Spleen (tissue), 11 donors: ENCODE measurements at regions not wholly inside any gene's neighbourhood (a gene's known extent, or its start where the extent isn't known, plus 50 kb on each side); places are given as distances from the start of the nearest gene placed in this dataset.

Experiments
- DNase-seq: peaks from one replicate; pipeline ENCODE4 v3.0.0-alpha.2; 2020
- H3K27ac ChIP-seq, 8 donors: fragments of 200-600 bp; sonication (generic) in 7 of 8; 1 replicate in 4 of 8; 2 replicates in 4 of 8; pipeline versions ENCODE4 v1.5.0 to v1.8.0; 2016 to 2021; ENCODE audit warnings: inconsistent platforms in 4 of 8, mild to moderate bottlenecking in 4 of 8, moderate library complexity in 1 of 8
- H3K27me3 ChIP-seq, 7 donors: fragments of 200-600 bp; sonication (generic) in 6 of 7; replicated peaks in 1 of 7; 1 replicate in 4 of 7; 2 replicates in 3 of 7; pipeline versions ENCODE4 v1.5.0 to v1.8.0; 2016 to 2021; ENCODE audit warnings: inconsistent platforms in 3 of 7, mild to moderate bottlenecking in 1 of 7
- H3K36me3 ChIP-seq, 6 donors: fragments of 200-600 bp; sonication (generic) in 5 of 6; 1 replicate in 4 of 6; 2 replicates in 2 of 6; pipeline versions ENCODE4 v1.5.0 to v1.8.0; 2016 to 2021; ENCODE audit warnings: inconsistent platforms in 2 of 6
- H3K4me1 ChIP-seq, 6 donors: fragments of 200-600 bp; sonication (generic) in 5 of 6; 1 replicate in 3 of 6; 2 replicates in 3 of 6; pipeline versions ENCODE4 v1.5.0 to v1.8.0; 2016 to 2021; ENCODE audit warnings: inconsistent platforms in 3 of 6
- H3K4me3 ChIP-seq, 8 donors: fragments of 200-600 bp; sonication (generic) in 7 of 8; 1 replicate in 4 of 8; 2 replicates in 4 of 8; pipeline versions ENCODE4 v1.5.0 to v1.8.0; 2016 to 2021; ENCODE audit warnings: inconsistent platforms in 4 of 8, mild to moderate bottlenecking in 4 of 8, moderate library complexity in 2 of 8
- H3K9me3 ChIP-seq, 8 donors: fragments of 200-600 bp; sonication (generic) in 7 of 8; 1 replicate in 4 of 8; 2 replicates in 4 of 8; pipeline versions ENCODE4 v1.5.0 to v1.8.0; 2016 to 2021; ENCODE audit warnings: inconsistent platforms in 4 of 8
- POLR2A ChIP-seq, 3 donors: fragments of 450-650 bp; IDR thresholded peaks; one replicate each; pipeline ENCODE4 v1.5.1; 2017; ENCODE audit warnings: antibody characterized with exemption in 3 of 3, mild to moderate bottlenecking in 1 of 3
- POLR2AphosphoS5 ChIP-seq, 3 donors: sonication (generic); formaldehyde crosslinking; IDR thresholded peaks; one replicate each; pipeline ENCODE4 v1.5.1; 2017; ENCODE audit warnings: antibody characterized with exemption in 3 of 3
- WGBS, 5 donors: extraction: QIAGEN DNeasy Blood & Tissue Kit in 3 of 5; methylation state at CpG; one replicate each; pipeline versions ENCODE4 v1.1.5 to v1.1.7; 2013 to 2018; 5-methylcytosine and 5-hydroxymethylcytosine counted together
- intact Hi-C: fragments of 100-400 bp; cut with DNase I; formaldehyde crosslinking; loops from one replicate; pipeline ENCODE4 v1.15.0; 2023; ENCODE audit warnings: low total_unique reads
- TF ChIP-seq, protein P1 (sequence below), 11 experiments: fragments of 200-600 bp in 7 of 11; fragments of 450-650 bp in 4 of 11; sonication (generic) in 4 of 11; IDR thresholded peaks in 8 of 11; conservative IDR thresholded peaks in 3 of 11; 1 replicate in 7 of 11; 2 replicates in 4 of 11; pipeline versions ENCODE4 v1.4.0 to v1.8.0; 2016 to 2021; ENCODE audit warnings: antibody characterized with exemption in 11 of 11, inconsistent platforms in 4 of 11, mild to moderate bottlenecking in 1 of 11
- donor health status: healthy with polysubstance abuse.
- donor health status: DM: no; HTN: no; CAD: no; lungs with moderate emphysema.
- donor health status: DM: no; HTN: no; CAD: no.
- donor health status: Bipolar disorder and iron deficiency.
- donor health status: healthy.
- donor health status: DM: no; HTN: no; CAD: no.
- donor health status: DM: yes; HTN: yes; CAD: no.

DNA sequence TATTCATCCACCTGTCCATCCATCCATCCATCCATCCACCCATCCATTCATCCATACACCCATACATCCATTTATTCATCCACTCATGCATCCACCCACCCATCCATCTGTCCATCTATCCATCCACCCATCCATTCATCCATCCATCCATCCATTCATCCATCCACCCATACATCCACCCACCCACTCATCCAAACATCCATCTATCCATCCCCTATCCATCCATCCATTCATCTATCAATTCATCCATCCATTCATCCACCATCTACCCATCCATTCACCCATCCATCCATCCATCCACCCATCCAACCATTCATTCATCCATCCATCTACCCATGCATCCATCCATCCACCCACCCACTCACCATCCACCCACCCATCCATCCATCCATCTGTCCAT, 142.6 kb upstream of the SFSWAP start:
- H3K9me3 ChIP-seq, result no peaks in the 10 kb centered on the region
- H3K36me3 ChIP-seq, result no peaks in the 10 kb centered on the region
- intact Hi-C loops, result no loop called here
- no peak overlapping the region for H3K4me3 ChIP-seq
- H3K4me1 ChIP-seq, result no peaks in the 10 kb centered on the region
- H3K27ac ChIP-seq, result no peak overlapping the region
- peaks cover 0 to 75% (median 0%) of the 10 kb centered on the region in 7 donors for H3K27me3 ChIP-seq
- no peak for DNase-seq
- TF ChIP-seq POLR2AphosphoS5 (IDR thresholded peaks at IDR 0.05) (no peak), POLR2A (IDR thresholded peaks at IDR 0.05) (no peak)
- TF ChIP-seq, protein P1, sequence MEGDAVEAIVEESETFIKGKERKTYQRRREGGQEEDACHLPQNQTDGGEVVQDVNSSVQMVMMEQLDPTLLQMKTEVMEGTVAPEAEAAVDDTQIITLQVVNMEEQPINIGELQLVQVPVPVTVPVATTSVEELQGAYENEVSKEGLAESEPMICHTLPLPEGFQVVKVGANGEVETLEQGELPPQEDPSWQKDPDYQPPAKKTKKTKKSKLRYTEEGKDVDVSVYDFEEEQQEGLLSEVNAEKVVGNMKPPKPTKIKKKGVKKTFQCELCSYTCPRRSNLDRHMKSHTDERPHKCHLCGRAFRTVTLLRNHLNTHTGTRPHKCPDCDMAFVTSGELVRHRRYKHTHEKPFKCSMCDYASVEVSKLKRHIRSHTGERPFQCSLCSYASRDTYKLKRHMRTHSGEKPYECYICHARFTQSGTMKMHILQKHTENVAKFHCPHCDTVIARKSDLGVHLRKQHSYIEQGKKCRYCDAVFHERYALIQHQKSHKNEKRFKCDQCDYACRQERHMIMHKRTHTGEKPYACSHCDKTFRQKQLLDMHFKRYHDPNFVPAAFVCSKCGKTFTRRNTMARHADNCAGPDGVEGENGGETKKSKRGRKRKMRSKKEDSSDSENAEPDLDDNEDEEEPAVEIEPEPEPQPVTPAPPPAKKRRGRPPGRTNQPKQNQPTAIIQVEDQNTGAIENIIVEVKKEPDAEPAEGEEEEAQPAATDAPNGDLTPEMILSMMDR (IDR thresholded peaks at IDR 0.05 in 8 of 11, conservative IDR thresholded peaks at IDR 0.05 in 3 of 11), result no peak

DNA sequence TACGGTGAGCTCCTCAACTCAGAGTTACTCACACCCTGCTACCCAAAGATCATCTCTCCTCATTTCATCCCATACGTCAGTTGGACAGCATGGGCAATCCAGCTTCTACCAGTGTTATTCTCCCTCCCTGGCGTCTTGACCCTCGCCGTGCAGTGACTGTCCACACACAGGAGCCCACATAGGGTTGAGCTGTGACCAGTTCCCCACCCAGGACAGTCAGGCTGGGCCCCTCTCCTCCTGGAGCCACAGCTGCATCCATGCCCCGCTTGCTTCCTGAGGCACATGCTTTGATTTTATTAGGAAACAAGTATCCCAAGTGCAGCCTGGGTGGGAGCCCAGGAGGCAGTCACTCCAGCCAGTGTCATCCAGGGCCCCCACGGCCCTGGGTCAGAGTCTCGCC, 140.3 kb upstream of the SFSWAP start:
- Histone ChIP-seq H3K27me3 (peaks cover 0 to 85% (median 0%) of the 10 kb centered on the region in 7 donors), H3K36me3 (no peaks in the 10 kb centered on the region), H3K9me3 (no peaks in the 10 kb centered on the region), H3K4me3 (no peak overlapping the region), H3K4me1 (no peaks in the 10 kb centered on the region), H3K27ac (no peak overlapping the region)
- DNase-seq, result no peak
- WGBS, 5 donors, result 79 to 93% (median 88%) methylated on average over 8 of the region's 8 CpGs
- intact Hi-C loops, result no loop called here
- TF ChIP-seq, protein P1 (IDR thresholded peaks at IDR 0.05 in 8 of 11, conservative IDR thresholded peaks at IDR 0.05 in 3 of 11), result no peak
- no peak for TF ChIP-seq POLR2AphosphoS5 (IDR thresholded peaks at IDR 0.05)
- TF ChIP-seq POLR2A (IDR thresholded peaks at IDR 0.05), result no peak

DNA sequence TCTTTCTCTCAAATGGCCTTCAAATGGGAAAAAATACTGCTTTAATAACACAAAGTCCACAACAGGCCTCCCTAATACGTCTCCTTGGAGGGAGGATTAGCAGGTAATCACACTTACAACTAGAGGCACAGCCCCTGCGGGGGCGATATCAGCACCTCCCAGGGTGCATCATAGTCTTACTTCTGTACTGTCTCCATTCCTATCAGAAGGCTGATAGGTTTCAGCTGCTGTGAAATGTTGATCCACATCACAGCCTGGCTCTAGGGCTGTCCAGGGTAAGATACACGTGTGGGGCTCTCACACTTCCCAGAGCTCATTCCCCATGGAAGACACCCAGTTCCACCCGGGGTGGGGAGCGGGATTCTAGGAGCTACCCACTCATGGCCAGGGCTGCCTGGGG, 139.1 kb upstream of the SFSWAP start:
- TF ChIP-seq, protein P1 (IDR thresholded peaks at IDR 0.05 in 8 of 11, conservative IDR thresholded peaks at IDR 0.05 in 3 of 11), result no peak
- no peak for TF ChIP-seq POLR2A (IDR thresholded peaks at IDR 0.05)
- TF ChIP-seq POLR2AphosphoS5 (IDR thresholded peaks at IDR 0.05), result no peak
- no peak overlapping the region for H3K4me3 ChIP-seq
- DNase-seq, result no peak
- H3K9me3 ChIP-seq, result no peaks in the 10 kb centered on the region
- H3K36me3 ChIP-seq, result no peaks in the 10 kb centered on the region
- H3K4me1 ChIP-seq, result no peaks in the 10 kb centered on the region
- WGBS, 5 donors, result 67 to 87% (median 75%) methylated on average over 6 of the region's 6 CpGs
- intact Hi-C loops, result no loop called here
- peaks cover 0 to 74% (median 0%) of the 10 kb centered on the region in 7 donors for H3K27me3 ChIP-seq
- no peak overlapping the region for H3K27ac ChIP-seq

DNA sequence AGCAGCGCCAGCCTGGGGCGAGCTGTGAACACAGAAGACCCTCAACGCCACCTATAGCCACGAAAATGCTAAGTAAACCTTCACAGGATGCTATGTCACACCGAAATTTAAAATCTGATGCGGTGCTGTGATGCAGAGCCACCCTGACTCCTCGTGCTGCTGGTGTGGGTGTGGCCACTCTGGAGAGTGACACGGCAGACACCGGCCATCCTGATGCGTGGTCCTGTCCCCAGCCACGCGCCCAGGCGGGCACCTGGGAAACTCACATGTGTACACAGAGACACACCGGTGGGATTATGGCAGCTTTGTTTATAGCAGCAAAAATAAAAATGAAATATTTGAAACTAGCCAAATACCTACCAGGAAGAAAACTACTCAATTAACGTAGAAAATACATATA, 138.3 kb upstream of the SFSWAP start:
- DNase-seq, result no peak
- H3K27ac ChIP-seq, result no peak overlapping the region
- 86 to 90% (median 89%) methylated on average over 15 of the region's 15 CpGs for WGBS, 5 donors

More for the DNA sequence above, 138.3 kb upstream of the SFSWAP start:
- H3K4me1 ChIP-seq, result no peaks in the 10 kb centered on the region
- intact Hi-C loops, result no loop called here
- no peaks in the 10 kb centered on the region for H3K36me3 ChIP-seq
- H3K4me3 ChIP-seq, result no peak overlapping the region
- H3K27me3 ChIP-seq, result peaks cover 0 to 71% (median 0%) of the 10 kb centered on the region in 7 donors
- TF ChIP-seq POLR2A (IDR thresholded peaks at IDR 0.05) (no peak), POLR2AphosphoS5 (IDR thresholded peaks at IDR 0.05) (no peak)
- TF ChIP-seq, protein P1 (IDR thresholded peaks at IDR 0.05 in 8 of 11, conservative IDR thresholded peaks at IDR 0.05 in 3 of 11), result no peak
- no peaks in the 10 kb centered on the region for H3K9me3 ChIP-seq
